PC-9 (cell line): ENCODE measurements at regions not wholly inside any gene's neighbourhood (a gene's known extent, or its start where the extent isn't known, plus 50 kb on each side); places are given as distances from the start of the nearest gene placed in this dataset.

Experiments
- BruUV-seq: library from RNA; stranded (reverse); fragments of 400-500 nt; replicated peaks from 2 replicates; lab custom pipeline; 2021; lab: Mats Ljungman, UMichigan
- CTCF ChIA-PET: fragments of 300-600 bp; sonication (Branson Sonifier 250); formaldehyde crosslinking; loops from one replicate; lab custom pipeline; 2022; ENCODE audit warnings: antibody characterized with exemption; lab: Charles Lee
- POLR2A ChIA-PET: fragments of 300-600 bp; sonication (Branson Sonifier 250); formaldehyde crosslinking; loops from one replicate; lab custom pipeline; 2022; ENCODE audit warnings: antibody characterized with exemption; ENCODE audit not compliant: unreplicated experiment; lab: Charles Lee
- DNase-seq, 2 experiments: peaks; one replicate each; pipeline versions ENCODE4 v3.0.0 to v3.0.0-alpha.2; 2015 to 2022; ENCODE audit warnings: mixed read lengths in 1 of 2
- H2AFZ ChIP-seq: fragments of 200-600 bp; sonication (generic); 2 replicates; pipeline ENCODE4 v1.8.1; 2017; ENCODE audit warnings: antibody characterized with exemption
- H3F3A ChIP-seq: fragments of 200-600 bp; sonication (generic); 2 replicates; pipeline ENCODE4 v1.8.1; 2017; ENCODE audit warnings: antibody characterized with exemption, mild to moderate bottlenecking, low read depth; ENCODE audit not compliant: insufficient read depth
- H3K27ac ChIP-seq: fragments of 200-600 bp; sonication (generic); 2 replicates; pipeline ENCODE4 v1.6.1; 2016; ENCODE audit warnings: mixed run types
- H3K27me3 ChIP-seq: fragments of 200-600 bp; sonication (generic); 2 replicates; pipeline ENCODE4 v1.6.1; 2016; ENCODE audit warnings: low read depth, mixed run types; ENCODE audit not compliant: insufficient read depth
- H3K36me3 ChIP-seq: fragments of 200-600 bp; sonication (generic); 2 replicates; pipeline ENCODE4 v1.6.1; 2016; ENCODE audit warnings: low read depth, mixed run types
- H3K4me1 ChIP-seq: fragments of 200-600 bp; sonication (generic); replicated peaks from 2 replicates; pipeline ENCODE4 v1.6.1; 2016; ENCODE audit warnings: mixed run types; ENCODE audit not compliant: insufficient read depth
- H3K4me2 ChIP-seq: fragments of 200-600 bp; sonication (generic); 2 replicates; pipeline ENCODE4 v1.6.1; 2017; ENCODE audit warnings: mixed run types
- H3K4me3 ChIP-seq: fragments of 200-600 bp; sonication (generic); 2 replicates; pipeline ENCODE4 v1.6.1; 2016; ENCODE audit warnings: mixed run types
- H3K79me2 ChIP-seq: fragments of 200-600 bp; sonication (generic); 2 replicates; pipeline ENCODE4 v1.6.1; 2017; ENCODE audit warnings: low read depth, mixed run types
- H3K9me2 ChIP-seq: fragments of 200-600 bp; sonication (generic); 2 replicates; pipeline ENCODE4 v1.8.1; 2017; ENCODE audit warnings: mild to moderate bottlenecking; ENCODE audit not compliant: insufficient read depth
- H3K9me3 ChIP-seq: fragments of 200-600 bp; sonication (generic); 2 replicates; pipeline ENCODE4 v1.8.1; 2016; ENCODE audit warnings: low read depth; ENCODE audit not compliant: insufficient read depth
- H4K20me1 ChIP-seq: fragments of 200-600 bp; sonication (generic); 2 replicates; pipeline ENCODE4 v1.8.1; 2017; ENCODE audit not compliant: insufficient read depth
- CTCF ChIP-seq: fragments of 200-600 bp; sonication (generic); conservative IDR thresholded peaks from 2 replicates; pipeline ENCODE4 v1.6.1; 2017; ENCODE audit warnings: mixed run types, antibody characterized with exemption, mild to moderate bottlenecking, moderate library complexity
- EZH2 ChIP-seq: fragments of 200-600 bp; sonication (generic); IDR thresholded peaks from 2 replicates; pipeline ENCODE4 v1.8.0; 2017; ENCODE audit warnings: antibody characterized with exemption, low read depth
- intact Hi-C: fragments of 100-400 bp; cut with micrococcal nuclease; formaldehyde crosslinking; loops from one replicate; pipeline ENCODE4 v1.10.0; 2022; ENCODE audit not compliant: unreplicated experiment

- no peaks in the 10 kb centered on the region for H4K20me1 ChIP-seq
- no peak overlapping the region for H3K4me2 ChIP-seq
- BruUV-seq: no TSS peak
- H3F3A ChIP-seq: no peaks in the 10 kb centered on the region
- H3K4me3 ChIP-seq: no peak overlapping the region
- H2AFZ ChIP-seq: no peak overlapping the region
- H3K9me3 ChIP-seq: no peaks in the 10 kb centered on the region
- no peaks in the 10 kb centered on the region for H3K9me2 ChIP-seq
- H3K27ac ChIP-seq: no peak overlapping the region
- intact Hi-C loops: no loop called here
- DNase-seq: no peak
- H3K27me3 ChIP-seq: peaks cover 28% of the 10 kb centered on the region
- ChIA-PET CTCF (no interaction called here), POLR2A (no interaction called here)
- H3K4me1 ChIP-seq: no peaks in the 10 kb centered on the region
- no peaks in the 10 kb centered on the region for H3K79me2 ChIP-seq
- TF ChIP-seq EZH2 (no peak), CTCF (no peak)
- no peaks in the 10 kb centered on the region for H3K36me3 ChIP-seq
Measured at GRCh38 chr22:22389467-22389866, 119.1 kb downstream of the ZNF280B start.

- no peaks in the 10 kb centered on the region for H3K9me2 ChIP-seq
Measured at GRCh38 chr22:22390989-22391388, 117.6 kb downstream of the ZNF280B start.

GRCh38 chr22:22391543-22391942, 117.0 kb downstream of the ZNF280B start:
- no TSS peak for BruUV-seq
- DNase-seq: no peak
- no peaks in the 10 kb centered on the region for H4K20me1 ChIP-seq
- H3K9me2 ChIP-seq: no peaks in the 10 kb centered on the region
- TF ChIP-seq EZH2: no peak
- TF ChIP-seq CTCF: no peak
- H3K27me3 ChIP-seq: peaks cover 9% of the 10 kb centered on the region; the same call in 1 of the 2 replicates
- H3K4me2 ChIP-seq: no peak overlapping the region
- no peaks in the 10 kb centered on the region for H3K79me2 ChIP-seq
- POLR2A ChIA-PET: no interaction called here
- CTCF ChIA-PET: no interaction called here
- intact Hi-C loops: no loop called here
- H2AFZ ChIP-seq: no peak overlapping the region
- no peaks in the 10 kb centered on the region for H3K9me3 ChIP-seq
- no peaks in the 10 kb centered on the region for H3K36me3 ChIP-seq
- H3K27ac ChIP-seq: no peak overlapping the region
- no peak overlapping the region for H3K4me3 ChIP-seq
- no peaks in the 10 kb centered on the region for H3K4me1 ChIP-seq
- no peaks in the 10 kb centered on the region for H3F3A ChIP-seq

More at GRCh38 chr22:22390989-22391388, 117.6 kb downstream of the ZNF280B start:
- no peak overlapping the region for H3K4me3 ChIP-seq
- BruUV-seq: no TSS peak
- POLR2A ChIA-PET: no interaction called here
- CTCF ChIA-PET: no interaction called here
- DNase-seq: no peak
- no peaks in the 10 kb centered on the region for H3F3A ChIP-seq
- peaks cover 15% of the 10 kb centered on the region; the same call in 1 of the 2 replicates for H3K27me3 ChIP-seq
- no peak overlapping the region for H2AFZ ChIP-seq
- H3K79me2 ChIP-seq: no peaks in the 10 kb centered on the region
- H4K20me1 ChIP-seq: no peaks in the 10 kb centered on the region
- no peaks in the 10 kb centered on the region for H3K9me3 ChIP-seq
- intact Hi-C loops: no loop called here
- H3K36me3 ChIP-seq: no peaks in the 10 kb centered on the region
- TF ChIP-seq CTCF (no peak), EZH2 (no peak)
- H3K4me2 ChIP-seq: no peak overlapping the region
- H3K4me1 ChIP-seq: no peaks in the 10 kb centered on the region
- H3K27ac ChIP-seq: no peak overlapping the region
